IMR-90 (cell line): ENCODE measurements at regions not wholly inside any gene's neighbourhood (a gene's known extent, or its start where the extent isn't known, plus 50 kb on each side); places are given as distances from the start of the nearest gene placed in this dataset.

Experiments
- ATAC-seq: fragments of 200-7000 bp; cut with Tn5 transposase; 2 replicates; pipeline ENCODE4 v1.9.1; 2020; ENCODE audit warnings: low read depth, mild to moderate bottlenecking, moderate library complexity
- BruUV-seq: library from RNA; stranded (reverse); fragments of 400-500 nt; replicated peaks from 2 replicates; lab custom pipeline; 2021; lab: Mats Ljungman, UMichigan
- CTCF ChIA-PET: fragments of 300-600 bp; formaldehyde crosslinking; extraction: SDS; loops from one replicate; lab custom pipeline; 2021; ENCODE audit warnings: antibody characterized with exemption; lab: Yijun Ruan, JAX
- POLR2A ChIA-PET: fragments of 300-600 bp; sonication (Branson Sonifier 250); formaldehyde crosslinking; loops from one replicate; lab custom pipeline; 2022; ENCODE audit warnings: antibody characterized with exemption; ENCODE audit not compliant: unreplicated experiment; lab: Charles Lee
- DNase-seq: peaks from one replicate; pipeline ENCODE4 v3.0.0; 2013
- H2AFZ ChIP-seq: replicated peaks from 2 replicates; pipeline ENCODE3; 2013; ENCODE audit warnings: low read length, mild to moderate bottlenecking; ENCODE audit not compliant: poor library complexity
- H2AK5ac ChIP-seq: 2 replicates; pipeline ENCODE4 v1.6.1; 2013; ENCODE audit warnings: low read depth, low read length, inconsistent platforms
- H2AK9ac ChIP-seq: replicated peaks from 2 replicates; pipeline ENCODE3; 2013; ENCODE audit warnings: mild to moderate bottlenecking, low read depth, low read length, moderate library complexity; ENCODE audit not compliant: poor library complexity
- H2BK120ac ChIP-seq: 2 replicates; pipeline ENCODE4 v1.6.1; 2013; ENCODE audit warnings: low read depth, low read length, inconsistent platforms
- H2BK15ac ChIP-seq: 3 replicates; pipeline ENCODE4 v1.6.1; 2013; ENCODE audit warnings: low read depth, low read length, inconsistent platforms
- H2BK20ac ChIP-seq: 2 replicates; pipeline ENCODE4 v1.6.1; 2013; ENCODE audit warnings: low read depth, mild to moderate bottlenecking, inconsistent platforms, low read length, moderate library complexity
- H2BK5ac ChIP-seq: 2 replicates; pipeline ENCODE4 v1.6.1; 2013; ENCODE audit warnings: mild to moderate bottlenecking, low read depth, low read length, inconsistent platforms; ENCODE audit not compliant: poor library complexity, severe bottlenecking
- H3K14ac ChIP-seq: replicated peaks from 2 replicates; pipeline ENCODE4 v1.6.1; 2013; ENCODE audit warnings: low read depth, low read length, inconsistent platforms
- H3K18ac ChIP-seq: 2 replicates; pipeline ENCODE4 v1.6.1; 2013; ENCODE audit warnings: low read depth, low read length, control low read depth
- H3K23ac ChIP-seq: 2 replicates; pipeline ENCODE4 v1.6.1; 2013; ENCODE audit warnings: low read depth, low read length, inconsistent platforms
- H3K27ac ChIP-seq: 2 replicates; pipeline ENCODE4 v1.5.1; 2013; ENCODE audit warnings: mild to moderate bottlenecking, control low read depth, low read length; ENCODE audit not compliant: insufficient read depth
- H3K27me3 ChIP-seq: 2 replicates; pipeline ENCODE4 v1.6.1; 2013; ENCODE audit warnings: low read length; ENCODE audit not compliant: control insufficient read depth, insufficient read depth
- H3K36me3 ChIP-seq: 2 replicates; pipeline ENCODE4 v1.6.1; 2013; ENCODE audit warnings: low read length, mixed read lengths; ENCODE audit not compliant: control insufficient read depth, insufficient read depth
- H3K4ac ChIP-seq: 2 replicates; pipeline ENCODE4 v1.6.1; 2013; ENCODE audit warnings: low read depth, low read length, inconsistent platforms
- H3K4me1 ChIP-seq: 2 replicates; pipeline ENCODE4 v1.6.1; 2013; ENCODE audit warnings: low read length, mixed read lengths; ENCODE audit not compliant: control insufficient read depth, insufficient read depth
- H3K4me2 ChIP-seq: 2 replicates; pipeline ENCODE4 v1.6.1; 2013; ENCODE audit warnings: low read depth, mild to moderate bottlenecking, control low read depth, low read length, moderate library complexity
- H3K4me3 ChIP-seq: 2 replicates; pipeline ENCODE4 v1.5.1; 2013; ENCODE audit warnings: low read depth, mild to moderate bottlenecking, control low read depth, low read length, moderate library complexity; ENCODE audit not compliant: insufficient read depth
- H3K56ac ChIP-seq: 2 replicates; pipeline ENCODE4 v1.6.1; 2013; ENCODE audit warnings: low read length, inconsistent platforms; ENCODE audit not compliant: insufficient read depth; ENCODE audit errors: extremely low read depth
- H3K79me1 ChIP-seq, 2 experiments: 2 replicates each; pipeline ENCODE4 v1.6.1; 2013; ENCODE audit warnings: low read length in 2 of 2, inconsistent platforms in 1 of 2, low read depth in 1 of 2
- H3K9ac ChIP-seq: 2 replicates; pipeline ENCODE4 v1.6.1; 2013; ENCODE audit warnings: low read depth, low read length, control low read depth
- H3K9me1 ChIP-seq: 2 replicates; pipeline ENCODE4 v1.6.1; 2013; ENCODE audit warnings: low read length, inconsistent platforms; ENCODE audit not compliant: insufficient read depth
- H3K9me3 ChIP-seq: 2 replicates; pipeline ENCODE4 v1.6.1; 2013; ENCODE audit warnings: low read length; ENCODE audit not compliant: control insufficient read depth, insufficient read depth
- H4K20me1 ChIP-seq: 2 replicates; pipeline ENCODE4 v1.6.1; 2013; ENCODE audit warnings: low read length, inconsistent platforms; ENCODE audit not compliant: insufficient read depth
- H4K5ac ChIP-seq: 2 replicates; pipeline ENCODE4 v1.6.1; 2013; ENCODE audit warnings: mild to moderate bottlenecking, low read depth, low read length, control low read depth
- H4K8ac ChIP-seq, 2 experiments: 2 replicates each; pipeline ENCODE4 v1.6.1; 2013; ENCODE audit warnings: low read depth in 2 of 2, low read length in 2 of 2, control low read depth in 1 of 2, inconsistent platforms in 1 of 2
- H4K91ac ChIP-seq: 2 replicates; pipeline ENCODE4 v1.6.1; 2013; ENCODE audit warnings: low read depth, low read length, inconsistent platforms; ENCODE audit not compliant: insufficient read depth
- BHLHE40 ChIP-seq: fragments of 150-350 bp; IDR thresholded peaks from 2 replicates; pipeline ENCODE4 v1.6.1; 2016; ENCODE audit warnings: mild to moderate bottlenecking, low read depth, low read length
- CEBPB ChIP-seq: IDR thresholded peaks from 2 replicates; pipeline ENCODE4 v1.6.1; 2012; ENCODE audit warnings: low read depth, low read length, improper control_type of control experiment
- CHD1 ChIP-seq: IDR thresholded peaks from 2 replicates; pipeline ENCODE4 v1.6.1; 2012; ENCODE audit warnings: low read depth, low read length, improper control_type of control experiment
- MAZ ChIP-seq: IDR thresholded peaks from 2 replicates; pipeline ENCODE4 v1.6.1; 2012; ENCODE audit warnings: low read depth, mild to moderate bottlenecking, low read length, improper control_type of control experiment, moderate library complexity, borderline replicate concordance
- MXI1 ChIP-seq: IDR thresholded peaks from 2 replicates; pipeline ENCODE4 v1.6.1; 2012; ENCODE audit warnings: low read depth, mild to moderate bottlenecking, low read length, moderate library complexity, borderline replicate concordance
- NFE2L2 ChIP-seq: fragments of 150-350 bp; IDR thresholded peaks from 2 replicates; pipeline ENCODE4 v1.6.1; 2016; ENCODE audit warnings: low read depth, mild to moderate bottlenecking, low read length
- POLR2A ChIP-seq: IDR thresholded peaks from 2 replicates; pipeline ENCODE4 v1.6.1; 2012; ENCODE audit warnings: mild to moderate bottlenecking, low read depth, low read length
- RAD21 ChIP-seq: IDR thresholded peaks from 2 replicates; pipeline ENCODE4 v1.6.1; 2012; ENCODE audit warnings: low read length, improper control_type of control experiment
- RCOR1 ChIP-seq: IDR thresholded peaks from 2 replicates; pipeline ENCODE4 v1.6.1; 2012; ENCODE audit warnings: mild to moderate bottlenecking, low read length, improper control_type of control experiment; ENCODE audit not compliant: insufficient replicate concordance
- SMC3 ChIP-seq: fragments of 150-350 bp; IDR thresholded peaks from 2 replicates; pipeline ENCODE4 v1.6.1; 2016; ENCODE audit warnings: low read depth, mild to moderate bottlenecking, antibody characterized with exemption, low read length, moderate library complexity
- WGBS, 2 experiments: methylation state at CpG; one replicate each; pipeline versions ENCODE4 v1.1.5 to v1.1.7; 2013; ENCODE audit warnings: missing lambda C conversion rate in 2 of 2; ENCODE audit not compliant: insufficient read length in 1 of 2; ENCODE audit errors: extremely low coverage in 2 of 2; 5-methylcytosine and 5-hydroxymethylcytosine counted together
- dilution Hi-C: fragments of 300-500 bp; cut with HindIII; formaldehyde crosslinking; loops from one replicate; pipeline ENCODE4 v1.14.3; 2018; ENCODE audit warnings: low sequenced_read_pairs; ENCODE audit not compliant: unreplicated experiment
- in situ Hi-C: fragments of 300-500 bp; cut with MboI; formaldehyde crosslinking; loops from 3 replicates; pipeline ENCODE4 v1.14.3; 2019; ENCODE audit warnings: low sequenced_read_pairs, inconsistent platforms, mixed read lengths
- intact Hi-C: fragments of 100-400 bp; cut with micrococcal nuclease; formaldehyde crosslinking; loops from 2 replicates; pipeline ENCODE4 v1.10.0; 2022
- TF ChIP-seq, protein P1 (sequence below): conservative IDR thresholded peaks from 2 replicates; pipeline ENCODE4 v1.5.1; 2012; ENCODE audit warnings: mild to moderate bottlenecking, low read depth, low read length, improper control_type of control experiment
- TF ChIP-seq, protein P2 (sequence below): fragments of 150-350 bp; IDR thresholded peaks from 2 replicates; pipeline ENCODE4 v1.6.1; 2017; ENCODE audit warnings: mild to moderate bottlenecking, antibody characterized with exemption, low read length, low read depth
- TF ChIP-seq, protein P3 (sequence below): fragments of 150-350 bp; IDR thresholded peaks from 2 replicates; pipeline ENCODE4 v1.6.1; 2016; ENCODE audit warnings: low read depth, mild to moderate bottlenecking, low read length, moderate library complexity, borderline replicate concordance

DNA sequence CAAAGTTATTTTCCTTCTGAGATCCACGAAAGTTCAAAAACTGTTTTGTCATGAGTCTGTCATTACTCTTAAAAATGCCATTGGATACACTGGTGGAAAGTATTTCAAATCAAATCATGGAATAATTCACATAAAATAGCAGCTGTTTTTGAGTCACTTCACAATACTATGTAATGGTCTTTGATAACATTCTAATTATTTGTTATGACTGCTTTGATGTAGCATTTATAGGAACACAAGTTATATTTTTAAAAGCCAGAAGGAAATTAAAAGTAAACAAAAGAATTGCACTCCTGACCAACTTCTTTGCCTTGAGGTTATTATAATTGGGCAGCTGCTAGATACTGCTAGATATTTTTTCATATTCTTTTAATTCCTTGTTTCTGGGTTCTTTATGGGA lies 473.2 kb downstream of the CCER1 start:
- in situ Hi-C loops = no loop called here
- H2BK20ac ChIP-seq = no peak overlapping the region
- H3K27me3 ChIP-seq = no peaks in the 10 kb centered on the region
- no peak overlapping the region for H3K18ac ChIP-seq
- no TSS peak for BruUV-seq
- H2AFZ ChIP-seq = no peak overlapping the region
- CTCF ChIA-PET = no interaction called here
- no peak overlapping the region for H4K8ac ChIP-seq
- H2AK9ac ChIP-seq = no peak overlapping the region
- no peaks in the 10 kb centered on the region for H3K9me1 ChIP-seq
- no CpG with 5 or more reads among the region's 1 CpG for WGBS, 2 experiments
- no peak overlapping the region for H3K4ac ChIP-seq
- H3K4me2 ChIP-seq = no peak overlapping the region
- no peak overlapping the region for H2BK15ac ChIP-seq
- no peak overlapping the region for H3K4me3 ChIP-seq
- TF ChIP-seq CEBPB = no peak
- TF ChIP-seq MAZ = no peak
- TF ChIP-seq, protein P1, sequence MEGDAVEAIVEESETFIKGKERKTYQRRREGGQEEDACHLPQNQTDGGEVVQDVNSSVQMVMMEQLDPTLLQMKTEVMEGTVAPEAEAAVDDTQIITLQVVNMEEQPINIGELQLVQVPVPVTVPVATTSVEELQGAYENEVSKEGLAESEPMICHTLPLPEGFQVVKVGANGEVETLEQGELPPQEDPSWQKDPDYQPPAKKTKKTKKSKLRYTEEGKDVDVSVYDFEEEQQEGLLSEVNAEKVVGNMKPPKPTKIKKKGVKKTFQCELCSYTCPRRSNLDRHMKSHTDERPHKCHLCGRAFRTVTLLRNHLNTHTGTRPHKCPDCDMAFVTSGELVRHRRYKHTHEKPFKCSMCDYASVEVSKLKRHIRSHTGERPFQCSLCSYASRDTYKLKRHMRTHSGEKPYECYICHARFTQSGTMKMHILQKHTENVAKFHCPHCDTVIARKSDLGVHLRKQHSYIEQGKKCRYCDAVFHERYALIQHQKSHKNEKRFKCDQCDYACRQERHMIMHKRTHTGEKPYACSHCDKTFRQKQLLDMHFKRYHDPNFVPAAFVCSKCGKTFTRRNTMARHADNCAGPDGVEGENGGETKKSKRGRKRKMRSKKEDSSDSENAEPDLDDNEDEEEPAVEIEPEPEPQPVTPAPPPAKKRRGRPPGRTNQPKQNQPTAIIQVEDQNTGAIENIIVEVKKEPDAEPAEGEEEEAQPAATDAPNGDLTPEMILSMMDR = no peak
- no peak for TF ChIP-seq SMC3
- TF ChIP-seq MXI1 = no peak
- no peak for TF ChIP-seq NFE2L2
- TF ChIP-seq RAD21 = no peak
- no peak for TF ChIP-seq CHD1
- no peak for TF ChIP-seq BHLHE40
- TF ChIP-seq, protein P2, sequence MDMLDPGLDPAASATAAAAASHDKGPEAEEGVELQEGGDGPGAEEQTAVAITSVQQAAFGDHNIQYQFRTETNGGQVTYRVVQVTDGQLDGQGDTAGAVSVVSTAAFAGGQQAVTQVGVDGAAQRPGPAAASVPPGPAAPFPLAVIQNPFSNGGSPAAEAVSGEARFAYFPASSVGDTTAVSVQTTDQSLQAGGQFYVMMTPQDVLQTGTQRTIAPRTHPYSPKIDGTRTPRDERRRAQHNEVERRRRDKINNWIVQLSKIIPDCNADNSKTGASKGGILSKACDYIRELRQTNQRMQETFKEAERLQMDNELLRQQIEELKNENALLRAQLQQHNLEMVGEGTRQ = no peak
- TF ChIP-seq, protein P3, sequence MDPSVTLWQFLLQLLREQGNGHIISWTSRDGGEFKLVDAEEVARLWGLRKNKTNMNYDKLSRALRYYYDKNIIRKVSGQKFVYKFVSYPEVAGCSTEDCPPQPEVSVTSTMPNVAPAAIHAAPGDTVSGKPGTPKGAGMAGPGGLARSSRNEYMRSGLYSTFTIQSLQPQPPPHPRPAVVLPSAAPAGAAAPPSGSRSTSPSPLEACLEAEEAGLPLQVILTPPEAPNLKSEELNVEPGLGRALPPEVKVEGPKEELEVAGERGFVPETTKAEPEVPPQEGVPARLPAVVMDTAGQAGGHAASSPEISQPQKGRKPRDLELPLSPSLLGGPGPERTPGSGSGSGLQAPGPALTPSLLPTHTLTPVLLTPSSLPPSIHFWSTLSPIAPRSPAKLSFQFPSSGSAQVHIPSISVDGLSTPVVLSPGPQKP = no peak
- TF ChIP-seq RCOR1 = no peak
- no peak for TF ChIP-seq POLR2A
- no peak overlapping the region for H4K91ac ChIP-seq
- no peaks in the 10 kb centered on the region for H3K4me1 ChIP-seq
- no peak overlapping the region for H2BK5ac ChIP-seq
- H3K9ac ChIP-seq = no peak overlapping the region
- no peaks in the 10 kb centered on the region for H3K9me3 ChIP-seq
- H3K36me3 ChIP-seq = no peaks in the 10 kb centered on the region
- H2BK120ac ChIP-seq = no peak overlapping the region
- intact Hi-C loops = no loop called here
- H3K27ac ChIP-seq = no peak overlapping the region
- no peak overlapping the region for H2AK5ac ChIP-seq
- H4K20me1 ChIP-seq = no peaks in the 10 kb centered on the region
- H3K56ac ChIP-seq = no peak overlapping the region
- ATAC-seq (no peak), DNase-seq (no peak)
- H4K5ac ChIP-seq = no peak overlapping the region
- dilution Hi-C loops = no loop called here
- POLR2A ChIA-PET = no interaction called here
- H3K14ac ChIP-seq = no peak overlapping the region
- no peaks in the 10 kb centered on the region for H3K79me1 ChIP-seq
- no peak overlapping the region for H3K23ac ChIP-seq
